ENCODE measurements at regions not wholly inside any gene's neighbourhood (a gene's known extent, or its start where the extent isn't known, plus 50 kb on each side); places are given as distances from the start of the nearest gene placed in this dataset.

GRCh38 chr5:143671674-143672569 is 140.0 kb upstream of the HMHB1 start:
- H4K20me1 ChIP-seq (ENCODE audit: control insufficient read depth, extremely low read depth, insufficient read depth, low read length) = no peaks in the 10 kb centered on the region
- no peak for FAIRE-seq
- H3K4me3 ChIP-seq (ENCODE audit: control insufficient read depth in 2 of 3, extremely low read depth in 1 of 3, insufficient read depth in 2 of 3, low read depth in 1 of 3, low read length in 3 of 3) = no peak overlapping the region
- H3K9me1 ChIP-seq (ENCODE audit: control insufficient read depth, extremely low read depth, insufficient read depth, low read length) = no peaks in the 10 kb centered on the region
- no peaks in the 10 kb centered on the region for H3K36me3 ChIP-seq (ENCODE audit: control insufficient read depth in 2 of 2, extremely low read depth in 1 of 2, insufficient read depth in 2 of 2, low read length in 2 of 2)
- H3K27me3 ChIP-seq (ENCODE audit: control insufficient read depth, extremely low read depth, insufficient read depth, low read length) = no peaks in the 10 kb centered on the region
- H2AFZ ChIP-seq (ENCODE audit: control insufficient read depth, low read length) = no peak overlapping the region
- no peak overlapping the region for H3K4me2 ChIP-seq (ENCODE audit: control insufficient read depth, extremely low read depth, insufficient read depth, low read depth, low read length)
- dilution Hi-C loops (cut with MboI; ENCODE audit: extremely low pct_ligation_motif_present, low sequenced_read_pairs) = no loop called here
- no peaks in the 10 kb centered on the region for H3K79me2 ChIP-seq (ENCODE audit: control insufficient read depth, insufficient read depth, low read length)
- TF ChIP-seq, protein P1, sequence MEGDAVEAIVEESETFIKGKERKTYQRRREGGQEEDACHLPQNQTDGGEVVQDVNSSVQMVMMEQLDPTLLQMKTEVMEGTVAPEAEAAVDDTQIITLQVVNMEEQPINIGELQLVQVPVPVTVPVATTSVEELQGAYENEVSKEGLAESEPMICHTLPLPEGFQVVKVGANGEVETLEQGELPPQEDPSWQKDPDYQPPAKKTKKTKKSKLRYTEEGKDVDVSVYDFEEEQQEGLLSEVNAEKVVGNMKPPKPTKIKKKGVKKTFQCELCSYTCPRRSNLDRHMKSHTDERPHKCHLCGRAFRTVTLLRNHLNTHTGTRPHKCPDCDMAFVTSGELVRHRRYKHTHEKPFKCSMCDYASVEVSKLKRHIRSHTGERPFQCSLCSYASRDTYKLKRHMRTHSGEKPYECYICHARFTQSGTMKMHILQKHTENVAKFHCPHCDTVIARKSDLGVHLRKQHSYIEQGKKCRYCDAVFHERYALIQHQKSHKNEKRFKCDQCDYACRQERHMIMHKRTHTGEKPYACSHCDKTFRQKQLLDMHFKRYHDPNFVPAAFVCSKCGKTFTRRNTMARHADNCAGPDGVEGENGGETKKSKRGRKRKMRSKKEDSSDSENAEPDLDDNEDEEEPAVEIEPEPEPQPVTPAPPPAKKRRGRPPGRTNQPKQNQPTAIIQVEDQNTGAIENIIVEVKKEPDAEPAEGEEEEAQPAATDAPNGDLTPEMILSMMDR (optimal IDR thresholded peaks at IDR 0.05 in 1 of 3, IDR thresholded peaks at IDR 0.05 in 1 of 3, conservative IDR thresholded peaks at IDR 0.05 in 1 of 3; ENCODE audit: extremely low read depth in 1 of 3, insufficient read depth in 2 of 3, low read length in 3 of 3) = no peak
- no peak for TF ChIP-seq EZH2 (IDR thresholded peaks at IDR 0.05; ENCODE audit: low read length)
- H3K9me3 ChIP-seq (ENCODE audit: control insufficient read depth, low read depth, low read length) = no peaks in the 10 kb centered on the region
- no peak overlapping the region for H3K27ac ChIP-seq (ENCODE audit: control insufficient read depth, insufficient read depth, low read length)
- DNase-seq (ENCODE audit: low read depth, low spot score) = no peak
- H3K9ac ChIP-seq (ENCODE audit: control insufficient read depth, extremely low read depth, insufficient read depth, low read length) = no peak overlapping the region
- H3K4me1 ChIP-seq (ENCODE audit: control insufficient read depth, extremely low read depth, insufficient read depth, low read length) = peaks cover 10% of the 10 kb centered on the region

- Histone ChIP-seq H2AFZ (ENCODE audit: control insufficient read depth, low read length) (no peak overlapping the region), H3K4me2 (ENCODE audit: control insufficient read depth, extremely low read depth, insufficient read depth, low read depth, low read length) (no peak overlapping the region), H3K9me3 (ENCODE audit: control insufficient read depth, low read depth, low read length) (no peaks in the 10 kb centered on the region), H3K36me3 (ENCODE audit: control insufficient read depth in 2 of 2, extremely low read depth in 1 of 2, insufficient read depth in 2 of 2, low read length in 2 of 2) (no peaks in the 10 kb centered on the region), H3K9ac (ENCODE audit: control insufficient read depth, extremely low read depth, insufficient read depth, low read length) (no peak overlapping the region), H3K9me1 (ENCODE audit: control insufficient read depth, extremely low read depth, insufficient read depth, low read length) (no peaks in the 10 kb centered on the region), H4K20me1 (ENCODE audit: control insufficient read depth, extremely low read depth, insufficient read depth, low read length) (no peaks in the 10 kb centered on the region), H3K27ac (ENCODE audit: control insufficient read depth, insufficient read depth, low read length) (no peak overlapping the region), H3K4me3 (ENCODE audit: control insufficient read depth in 2 of 3, extremely low read depth in 1 of 3, insufficient read depth in 2 of 3, low read depth in 1 of 3, low read length in 3 of 3) (no peak overlapping the region), H3K79me2 (ENCODE audit: control insufficient read depth, insufficient read depth, low read length) (no peaks in the 10 kb centered on the region), H3K4me1 (ENCODE audit: control insufficient read depth, extremely low read depth, insufficient read depth, low read length) (peaks cover 10% of the 10 kb centered on the region), H3K27me3 (ENCODE audit: control insufficient read depth, extremely low read depth, insufficient read depth, low read length) (no peaks in the 10 kb centered on the region)
- TF ChIP-seq, protein P1 (optimal IDR thresholded peaks at IDR 0.05 in 1 of 3, IDR thresholded peaks at IDR 0.05 in 1 of 3, conservative IDR thresholded peaks at IDR 0.05 in 1 of 3; ENCODE audit: extremely low read depth in 1 of 3, insufficient read depth in 2 of 3, low read length in 3 of 3) = no peak
- TF ChIP-seq EZH2 (IDR thresholded peaks at IDR 0.05; ENCODE audit: low read length) = no peak
- dilution Hi-C loops (cut with MboI; ENCODE audit: extremely low pct_ligation_motif_present, low sequenced_read_pairs) = no loop called here
- no peak for DNase-seq (ENCODE audit: low read depth, low spot score)
- FAIRE-seq = no peak
Observed at GRCh38 chr5:143671021-143671420, 140.9 kb upstream of the HMHB1 start.
